BLaER1 (cell line): ENCODE measurements at regions not wholly inside any gene's neighbourhood (a gene's known extent, or its start where the extent isn't known, plus 50 kb on each side); places are given as distances from the start of the nearest gene placed in this dataset.

Source experiments
- H3K27ac ChIP-seq: shearing (Covaris generic); formaldehyde crosslinking; 2 replicates; pipeline ENCODE4 v1.8.1; 2022
- H3K27me3 ChIP-seq: shearing (Covaris generic); formaldehyde crosslinking; 2 replicates; pipeline ENCODE4 v1.8.1; 2022
- H3K36me3 ChIP-seq: shearing (Covaris generic); formaldehyde crosslinking; 2 replicates; pipeline ENCODE4 v1.8.1; 2022
- H3K4me1 ChIP-seq: shearing (Covaris generic); formaldehyde crosslinking; 2 replicates; pipeline ENCODE4 v1.8.1; 2022
- H3K4me2 ChIP-seq: shearing (Covaris generic); formaldehyde crosslinking; 2 replicates; pipeline ENCODE4 v1.8.1; 2022
- H3K4me3 ChIP-seq: shearing (Covaris generic); formaldehyde crosslinking; 2 replicates; pipeline ENCODE4 v1.8.1; 2022
- H3K9ac ChIP-seq: shearing (Covaris generic); formaldehyde crosslinking; 2 replicates; pipeline ENCODE4 v1.8.1; 2022
- H3K9me3 ChIP-seq: shearing (Covaris generic); formaldehyde crosslinking; 2 replicates; pipeline ENCODE4 v1.8.1; 2022
- H4K20me1 ChIP-seq: shearing (Covaris generic); formaldehyde crosslinking; 2 replicates; pipeline ENCODE4 v1.8.1; 2022
- Cebpa-rat ChIP-seq: shearing (Covaris generic); IDR thresholded peaks from 2 replicates; pipeline ENCODE4 v1.8.1; 2022

- no peak overlapping the region for H3K27ac ChIP-seq
- peaks cover 35% of the 10 kb centered on the region for H3K4me1 ChIP-seq
- H3K27me3 ChIP-seq = no peaks in the 10 kb centered on the region
- no peak overlapping the region for H3K9ac ChIP-seq
- H3K9me3 ChIP-seq = no peaks in the 10 kb centered on the region
- H4K20me1 ChIP-seq = no peaks in the 10 kb centered on the region
- peak overlapping the region; percentile 84 for H3K4me2 ChIP-seq
- H3K4me3 ChIP-seq = peak overlapping the region; percentile 27
- no peak for TF ChIP-seq Cebpa-rat
- H3K36me3 ChIP-seq = no peaks in the 10 kb centered on the region
These were observed 115.8 kb upstream of the SLIT3 start for GRCh38 chr5:169416583-169417196.

- TF ChIP-seq Cebpa-rat = no peak
- no peaks in the 10 kb centered on the region for H3K36me3 ChIP-seq
- H3K27ac ChIP-seq = no peak overlapping the region
- H3K9ac ChIP-seq = no peak overlapping the region
- H3K27me3 ChIP-seq = no peaks in the 10 kb centered on the region
- peaks cover 35% of the 10 kb centered on the region for H3K4me1 ChIP-seq
- H3K4me3 ChIP-seq = no peak overlapping the region
- no peaks in the 10 kb centered on the region for H3K9me3 ChIP-seq
- H3K4me2 ChIP-seq = peak overlapping the region; percentile 84
- no peaks in the 10 kb centered on the region for H4K20me1 ChIP-seq
These were observed 115.0 kb upstream of the SLIT3 start for GRCh38 chr5:169415948-169416347.

GRCh38 chr5:169415371-169415770, 114.4 kb upstream of the SLIT3 start:
- Histone ChIP-seq H3K4me3 (no peak overlapping the region), H4K20me1 (no peaks in the 10 kb centered on the region), H3K36me3 (no peaks in the 10 kb centered on the region), H3K9me3 (no peaks in the 10 kb centered on the region), H3K4me1 (peaks cover 35% of the 10 kb centered on the region), H3K27ac (no peak overlapping the region), H3K27me3 (no peaks in the 10 kb centered on the region), H3K9ac (no peak overlapping the region), H3K4me2 (no peak overlapping the region)
- TF ChIP-seq Cebpa-rat = no peak

GRCh38 chr5:169413416-169413815, 112.5 kb upstream of the SLIT3 start:
- H3K27ac ChIP-seq = no peak overlapping the region
- H3K9ac ChIP-seq = no peak overlapping the region
- H3K4me2 ChIP-seq = no peak overlapping the region
- no peaks in the 10 kb centered on the region for H3K27me3 ChIP-seq
- no peaks in the 10 kb centered on the region for H4K20me1 ChIP-seq
- peaks cover 31% of the 10 kb centered on the region for H3K4me1 ChIP-seq
- no peaks in the 10 kb centered on the region for H3K36me3 ChIP-seq
- H3K4me3 ChIP-seq = no peak overlapping the region
- no peak for TF ChIP-seq Cebpa-rat
- H3K9me3 ChIP-seq = no peaks in the 10 kb centered on the region

GRCh38 chr5:169412831-169413230, 111.9 kb upstream of the SLIT3 start:
- H3K36me3 ChIP-seq = no peaks in the 10 kb centered on the region
- H3K4me3 ChIP-seq = no peak overlapping the region
- H3K27ac ChIP-seq = no peak overlapping the region
- no peak overlapping the region for H3K4me2 ChIP-seq
- no peak overlapping the region for H3K9ac ChIP-seq
- H4K20me1 ChIP-seq = no peaks in the 10 kb centered on the region
- no peaks in the 10 kb centered on the region for H3K27me3 ChIP-seq
- H3K4me1 ChIP-seq = peaks cover 25% of the 10 kb centered on the region
- no peaks in the 10 kb centered on the region for H3K9me3 ChIP-seq
- TF ChIP-seq Cebpa-rat = no peak

GRCh38 chr5:169411786-169412430, 111.0 kb upstream of the SLIT3 start:
- Histone ChIP-seq H3K4me2 (no peak overlapping the region), H3K9me3 (no peaks in the 10 kb centered on the region), H3K4me3 (no peak overlapping the region), H3K4me1 (peaks cover 16% of the 10 kb centered on the region), H3K27ac (no peak overlapping the region), H4K20me1 (no peaks in the 10 kb centered on the region), H3K9ac (no peak overlapping the region), H3K27me3 (no peaks in the 10 kb centered on the region), H3K36me3 (no peaks in the 10 kb centered on the region)
- no peak for TF ChIP-seq Cebpa-rat

- Histone ChIP-seq H3K4me3 (no peak overlapping the region), H3K27me3 (no peaks in the 10 kb centered on the region), H3K4me2 (no peak overlapping the region), H4K20me1 (no peaks in the 10 kb centered on the region), H3K36me3 (no peaks in the 10 kb centered on the region), H3K9ac (no peak overlapping the region), H3K9me3 (no peaks in the 10 kb centered on the region), H3K4me1 (peaks cover 9% of the 10 kb centered on the region), H3K27ac (no peak overlapping the region)
- TF ChIP-seq Cebpa-rat = no peak
These were observed 110.3 kb upstream of the SLIT3 start for GRCh38 chr5:169410996-169411783.

- Histone ChIP-seq H3K27ac (no peak overlapping the region), H3K4me1 (no peaks in the 10 kb centered on the region), H3K9me3 (no peaks in the 10 kb centered on the region), H3K36me3 (no peaks in the 10 kb centered on the region), H3K4me2 (no peak overlapping the region), H3K27me3 (no peaks in the 10 kb centered on the region), H3K9ac (no peak overlapping the region), H4K20me1 (no peaks in the 10 kb centered on the region), H3K4me3 (no peak overlapping the region)
- TF ChIP-seq Cebpa-rat = no peak
These were observed 107.8 kb upstream of the SLIT3 start for GRCh38 chr5:169408731-169409130.

GRCh38 chr5:169408171-169408570, 107.2 kb upstream of the SLIT3 start:
- H4K20me1 ChIP-seq = no peaks in the 10 kb centered on the region

GRCh38 chr5:169404223-169404622, 103.3 kb upstream of the SLIT3 start:
- Histone ChIP-seq H3K36me3 (no peaks in the 10 kb centered on the region), H4K20me1 (no peaks in the 10 kb centered on the region), H3K4me1 (no peaks in the 10 kb centered on the region), H3K27me3 (no peaks in the 10 kb centered on the region), H3K9ac (no peak overlapping the region), H3K27ac (no peak overlapping the region), H3K4me3 (no peak overlapping the region), H3K4me2 (no peak overlapping the region), H3K9me3 (no peaks in the 10 kb centered on the region)
- TF ChIP-seq Cebpa-rat = no peak

More at GRCh38 chr5:169408171-169408570, 107.2 kb upstream of the SLIT3 start:
- TF ChIP-seq Cebpa-rat = no peak
- Histone ChIP-seq H3K4me3 (no peak overlapping the region), H3K27me3 (no peaks in the 10 kb centered on the region), H3K36me3 (no peaks in the 10 kb centered on the region), H3K4me2 (no peak overlapping the region), H3K4me1 (no peaks in the 10 kb centered on the region), H3K9me3 (no peaks in the 10 kb centered on the region), H3K9ac (no peak overlapping the region), H3K27ac (no peak overlapping the region)
